Osteocyte (in vitro differentiated cells): ENCODE measurements at regions not wholly inside any gene's neighbourhood (a gene's known extent, or its start where the extent isn't known, plus 50 kb on each side); places are given as distances from the start of the nearest gene placed in this dataset.

ENCODE experiments used
- DNase-seq: peaks from one replicate; pipeline ENCODE4 v3.0.0; 2021; ENCODE audit warnings: mixed read lengths; ENCODE audit not compliant: unreplicated experiment; ENCODE audit errors: extremely low spot score
- H3K27ac Mint-ChIP-seq: one replicate; pipeline ENCODE4 v1.8.0; 2021; ENCODE audit warnings: mild to moderate bottlenecking, mixed read lengths; ENCODE audit not compliant: unreplicated experiment
- H3K27me3 Mint-ChIP-seq: one replicate; pipeline ENCODE4 v1.8.0; 2021; ENCODE audit warnings: mixed read lengths; ENCODE audit not compliant: unreplicated experiment
- H3K36me3 Mint-ChIP-seq: one replicate; pipeline ENCODE4 v1.8.0; 2021; ENCODE audit warnings: mixed read lengths; ENCODE audit not compliant: unreplicated experiment
- H3K4me1 Mint-ChIP-seq: one replicate; pipeline ENCODE4 v1.8.0; 2021; ENCODE audit warnings: mixed read lengths; ENCODE audit not compliant: unreplicated experiment
- H3K4me3 Mint-ChIP-seq: one replicate; pipeline ENCODE4 v1.8.0; 2021; ENCODE audit warnings: mild to moderate bottlenecking, moderate library complexity, mixed read lengths; ENCODE audit not compliant: unreplicated experiment
- H3K9me3 Mint-ChIP-seq: one replicate; pipeline ENCODE4 v1.8.0; 2021; ENCODE audit warnings: mixed read lengths; ENCODE audit not compliant: unreplicated experiment
- TF ChIP-seq, protein P1 (sequence below): fragments of 200-600 bp; sonication (generic); IDR thresholded peaks from 2 replicates; pipeline ENCODE4 v1.5.0; 2021; ENCODE audit warnings: antibody characterized with exemption, mild to moderate bottlenecking, moderate library complexity

DNA sequence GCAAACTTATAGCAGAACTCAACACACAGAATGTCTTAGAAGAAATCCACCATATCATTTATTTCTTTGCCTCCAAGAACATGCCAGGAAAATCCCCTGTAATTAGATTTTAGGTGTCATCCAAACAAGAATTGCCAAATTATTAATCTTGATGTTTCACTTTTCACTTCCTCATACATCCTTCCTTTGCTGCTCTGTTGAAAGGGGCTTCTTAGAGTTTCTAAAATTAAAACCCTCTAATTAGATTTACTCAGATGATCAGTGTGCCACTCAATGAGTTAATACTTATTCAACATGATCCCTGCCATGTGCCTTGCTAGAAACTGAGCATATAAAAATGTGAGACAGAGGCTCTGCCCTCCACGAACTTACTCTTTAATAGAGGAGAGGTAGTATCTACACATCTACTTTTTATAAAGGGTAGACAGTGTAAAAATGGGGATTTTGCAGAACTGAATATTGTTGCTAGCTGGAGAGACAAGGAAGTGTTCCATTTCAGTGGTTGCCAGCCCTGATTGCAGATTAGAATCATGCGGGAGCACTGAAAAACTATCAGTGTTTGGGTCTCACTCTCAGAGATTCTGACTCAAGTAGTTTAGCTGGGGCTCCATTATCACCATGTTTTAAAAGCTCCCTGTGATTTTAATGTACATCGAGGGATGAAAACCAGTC lies 498.4 kb downstream of the TLE4 start:
- Mint-ChIP-seq H3K27ac (no peak overlapping the region), H3K27me3 (peaks cover 2% of the 10 kb centered on the region), H3K4me1 (peaks cover 8% of the 10 kb centered on the region), H3K4me3 (no peak overlapping the region), H3K9me3 (peaks cover 11% of the 10 kb centered on the region), H3K36me3 (no peaks in the 10 kb centered on the region)
- TF ChIP-seq, protein P1, sequence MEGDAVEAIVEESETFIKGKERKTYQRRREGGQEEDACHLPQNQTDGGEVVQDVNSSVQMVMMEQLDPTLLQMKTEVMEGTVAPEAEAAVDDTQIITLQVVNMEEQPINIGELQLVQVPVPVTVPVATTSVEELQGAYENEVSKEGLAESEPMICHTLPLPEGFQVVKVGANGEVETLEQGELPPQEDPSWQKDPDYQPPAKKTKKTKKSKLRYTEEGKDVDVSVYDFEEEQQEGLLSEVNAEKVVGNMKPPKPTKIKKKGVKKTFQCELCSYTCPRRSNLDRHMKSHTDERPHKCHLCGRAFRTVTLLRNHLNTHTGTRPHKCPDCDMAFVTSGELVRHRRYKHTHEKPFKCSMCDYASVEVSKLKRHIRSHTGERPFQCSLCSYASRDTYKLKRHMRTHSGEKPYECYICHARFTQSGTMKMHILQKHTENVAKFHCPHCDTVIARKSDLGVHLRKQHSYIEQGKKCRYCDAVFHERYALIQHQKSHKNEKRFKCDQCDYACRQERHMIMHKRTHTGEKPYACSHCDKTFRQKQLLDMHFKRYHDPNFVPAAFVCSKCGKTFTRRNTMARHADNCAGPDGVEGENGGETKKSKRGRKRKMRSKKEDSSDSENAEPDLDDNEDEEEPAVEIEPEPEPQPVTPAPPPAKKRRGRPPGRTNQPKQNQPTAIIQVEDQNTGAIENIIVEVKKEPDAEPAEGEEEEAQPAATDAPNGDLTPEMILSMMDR: no peak
- DNase-seq: no peak

DNA sequence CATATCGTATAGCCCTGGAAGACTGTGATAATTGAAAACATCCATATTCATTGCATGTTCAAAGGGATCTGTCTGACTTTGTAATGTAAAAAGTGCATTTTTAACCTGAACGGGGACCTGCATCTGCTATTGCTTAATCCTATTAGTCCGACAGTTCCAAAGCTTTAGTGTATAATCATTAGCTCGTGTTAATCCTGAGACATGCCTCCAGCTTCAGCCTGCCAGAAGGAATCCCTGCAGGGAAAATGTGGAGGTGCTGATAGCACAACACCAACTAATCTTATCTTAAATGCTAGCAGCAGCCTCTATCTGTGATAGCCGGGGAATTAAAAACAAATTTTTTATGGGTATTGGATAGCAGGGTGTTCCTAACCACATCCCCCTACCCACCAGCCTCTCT lies 495.2 kb downstream of the TLE4 start:
- no peak overlapping the region for H3K27ac Mint-ChIP-seq

DNA sequence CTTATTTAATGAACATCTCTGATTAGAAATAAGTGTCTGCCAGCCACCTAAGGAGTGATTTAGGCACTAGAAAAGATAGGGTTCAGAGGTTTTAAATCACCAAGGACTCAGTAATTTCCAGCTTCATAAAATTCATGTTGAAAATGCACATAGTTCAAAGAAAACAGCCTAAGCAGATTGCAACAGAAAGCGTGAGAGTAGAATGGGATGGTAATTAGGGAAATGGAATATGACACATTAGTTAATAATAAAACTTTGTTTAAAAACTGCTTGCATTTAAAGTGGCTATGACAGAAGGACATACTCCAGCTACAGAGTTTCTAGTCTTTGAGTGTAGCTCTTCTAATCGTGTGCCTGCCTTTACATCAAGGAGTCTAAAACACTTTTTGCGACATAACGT lies 490.8 kb downstream of the TLE4 start:
- Mint-ChIP-seq H3K27me3 (no peaks in the 10 kb centered on the region), H3K9me3 (no peaks in the 10 kb centered on the region), H3K4me3 (no peak overlapping the region), H3K36me3 (no peaks in the 10 kb centered on the region), H3K27ac (peak overlapping the region; percentile 86), H3K4me1 (peaks cover 48% of the 10 kb centered on the region)
- TF ChIP-seq, protein P1: no peak
- DNase-seq: no peak

More for the DNA sequence above, 495.2 kb downstream of the TLE4 start:
- H3K27me3 Mint-ChIP-seq: peaks cover 2% of the 10 kb centered on the region
- DNase-seq: no peak
- TF ChIP-seq, protein P1: no peak
- peaks cover 11% of the 10 kb centered on the region for H3K9me3 Mint-ChIP-seq
- H3K4me1 Mint-ChIP-seq: peaks cover 31% of the 10 kb centered on the region
- no peak overlapping the region for H3K4me3 Mint-ChIP-seq
- no peaks in the 10 kb centered on the region for H3K36me3 Mint-ChIP-seq

DNA sequence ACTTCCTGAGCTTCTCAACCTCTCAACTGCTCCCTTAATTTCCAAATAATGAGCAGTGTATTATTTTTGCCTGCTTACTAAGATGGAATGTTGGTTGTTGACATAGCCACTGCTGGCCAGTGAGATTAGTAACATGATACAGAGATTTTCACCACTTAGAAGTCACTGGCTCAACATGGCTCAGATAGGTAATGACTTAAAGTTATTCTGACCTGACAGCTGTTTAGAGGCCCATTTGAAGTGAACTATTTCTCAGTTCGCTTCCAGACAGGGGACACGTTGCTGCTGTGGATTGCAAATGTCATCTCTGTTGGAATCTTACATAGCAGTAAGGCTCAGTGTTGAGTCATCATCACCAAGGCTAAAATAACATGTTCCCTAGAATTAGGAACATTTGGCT lies 490.2 kb downstream of the TLE4 start:
- peaks cover 1% of the 10 kb centered on the region for H3K36me3 Mint-ChIP-seq
- peak overlapping the region; percentile 86 for H3K27ac Mint-ChIP-seq
- H3K4me1 Mint-ChIP-seq: peaks cover 48% of the 10 kb centered on the region
- TF ChIP-seq, protein P1: no peak
- DNase-seq: no peak
- H3K9me3 Mint-ChIP-seq: peaks cover 2% of the 10 kb centered on the region
- no peaks in the 10 kb centered on the region for H3K27me3 Mint-ChIP-seq
- H3K4me3 Mint-ChIP-seq: no peak overlapping the region

DNA sequence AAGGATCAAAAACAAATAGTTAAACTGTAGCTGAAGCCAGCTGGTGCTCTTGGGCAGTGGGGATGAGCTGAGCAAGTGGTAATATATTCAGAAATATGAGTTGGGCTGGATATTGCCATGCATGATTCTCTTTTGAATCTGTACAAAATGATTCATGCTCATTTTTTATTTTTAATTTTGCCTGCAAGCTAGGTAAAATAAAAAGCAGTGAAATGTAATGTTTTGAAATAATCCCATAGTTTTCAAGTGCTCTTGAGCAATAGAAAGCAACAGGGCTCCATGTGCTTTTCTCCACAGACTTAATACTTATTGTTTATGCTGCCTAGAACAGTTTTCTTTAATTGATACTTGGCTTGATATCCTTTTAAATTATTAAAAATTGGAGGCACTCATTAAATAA lies 489.3 kb downstream of the TLE4 start:
- H3K27me3 Mint-ChIP-seq: no peaks in the 10 kb centered on the region
- no peak for DNase-seq
- H3K4me3 Mint-ChIP-seq: no peak overlapping the region
- peaks cover 2% of the 10 kb centered on the region for H3K36me3 Mint-ChIP-seq
- TF ChIP-seq, protein P1: no peak
- H3K9me3 Mint-ChIP-seq: peaks cover 5% of the 10 kb centered on the region
- H3K4me1 Mint-ChIP-seq: peaks cover 48% of the 10 kb centered on the region
- peak overlapping the region; percentile 86 for H3K27ac Mint-ChIP-seq
